HUES64 (cell line): ENCODE measurements at regions not wholly inside any gene's neighbourhood (a gene's known extent, or its start where the extent isn't known, plus 50 kb on each side); places are given as distances from the start of the nearest gene placed in this dataset.

Experiments used
- H3K27ac ChIP-seq: 2 replicates; pipeline ENCODE4 v1.7.0; 2013; ENCODE audit warnings: low read depth, low read length, inconsistent platforms
- H3K27me3 ChIP-seq: 2 replicates; pipeline ENCODE4 v1.6.1; 2013; ENCODE audit warnings: mild to moderate bottlenecking, low read length; ENCODE audit not compliant: insufficient read depth
- H3K36me3 ChIP-seq: 2 replicates; pipeline ENCODE4 v1.6.1; 2013; ENCODE audit warnings: mild to moderate bottlenecking, low read length; ENCODE audit not compliant: insufficient read depth
- H3K4me1 ChIP-seq: 2 replicates; pipeline ENCODE4 v1.6.1; 2013; ENCODE audit warnings: mild to moderate bottlenecking, low read length, moderate library complexity; ENCODE audit not compliant: insufficient read depth
- H3K4me3 ChIP-seq: 2 replicates; pipeline ENCODE4 v1.5.1; 2013; ENCODE audit warnings: mild to moderate bottlenecking, low read length, moderate library complexity
- H3K9ac ChIP-seq: 2 replicates; pipeline ENCODE4 v1.6.1; 2013; ENCODE audit warnings: mild to moderate bottlenecking, low read depth, low read length
- H3K9me3 ChIP-seq: 2 replicates; pipeline ENCODE4 v1.6.1; 2013; ENCODE audit warnings: low read depth, low read length; ENCODE audit not compliant: insufficient read depth
- WGBS: fragments of 150-250, 120-280 bp; methylation state at CpG from one replicate; pipeline ENCODE4 v1.1.7; 2013; ENCODE audit warnings: missing lambda C conversion rate; 5-methylcytosine and 5-hydroxymethylcytosine counted together

GRCh38 chr9:26458054-26458453 is 434.5 kb downstream of the CAAP1 start:
- no peaks in the 10 kb centered on the region for H3K9me3 ChIP-seq
- no peaks in the 10 kb centered on the region for H3K27me3 ChIP-seq
- no peak overlapping the region for H3K4me3 ChIP-seq
- no peaks in the 10 kb centered on the region for H3K4me1 ChIP-seq
- H3K9ac ChIP-seq = no peak overlapping the region
- no peak overlapping the region for H3K27ac ChIP-seq
- H3K36me3 ChIP-seq = no peaks in the 10 kb centered on the region

- no peaks in the 10 kb centered on the region for H3K4me1 ChIP-seq
- no peaks in the 10 kb centered on the region for H3K36me3 ChIP-seq
- H3K27me3 ChIP-seq = no peaks in the 10 kb centered on the region
- H3K4me3 ChIP-seq = no peak overlapping the region
- no peaks in the 10 kb centered on the region for H3K9me3 ChIP-seq
- 91% methylated on average over 3 of the region's 3 CpGs for WGBS
- no peak overlapping the region for H3K9ac ChIP-seq
- H3K27ac ChIP-seq = no peak overlapping the region
These were observed 435.5 kb downstream of the CAAP1 start for GRCh38 chr9:26457151-26457550.

- Histone ChIP-seq H3K27me3 (no peaks in the 10 kb centered on the region), H3K9me3 (no peaks in the 10 kb centered on the region), H3K4me3 (no peak overlapping the region), H3K4me1 (peaks cover 3% of the 10 kb centered on the region; the same call in 1 of the 2 replicates), H3K36me3 (no peaks in the 10 kb centered on the region), H3K27ac (no peak overlapping the region), H3K9ac (no peak overlapping the region)
- 97% methylated on average over 3 of the region's 3 CpGs for WGBS
These were observed 453.5 kb downstream of the CAAP1 start for GRCh38 chr9:26439061-26439624.

DNA sequence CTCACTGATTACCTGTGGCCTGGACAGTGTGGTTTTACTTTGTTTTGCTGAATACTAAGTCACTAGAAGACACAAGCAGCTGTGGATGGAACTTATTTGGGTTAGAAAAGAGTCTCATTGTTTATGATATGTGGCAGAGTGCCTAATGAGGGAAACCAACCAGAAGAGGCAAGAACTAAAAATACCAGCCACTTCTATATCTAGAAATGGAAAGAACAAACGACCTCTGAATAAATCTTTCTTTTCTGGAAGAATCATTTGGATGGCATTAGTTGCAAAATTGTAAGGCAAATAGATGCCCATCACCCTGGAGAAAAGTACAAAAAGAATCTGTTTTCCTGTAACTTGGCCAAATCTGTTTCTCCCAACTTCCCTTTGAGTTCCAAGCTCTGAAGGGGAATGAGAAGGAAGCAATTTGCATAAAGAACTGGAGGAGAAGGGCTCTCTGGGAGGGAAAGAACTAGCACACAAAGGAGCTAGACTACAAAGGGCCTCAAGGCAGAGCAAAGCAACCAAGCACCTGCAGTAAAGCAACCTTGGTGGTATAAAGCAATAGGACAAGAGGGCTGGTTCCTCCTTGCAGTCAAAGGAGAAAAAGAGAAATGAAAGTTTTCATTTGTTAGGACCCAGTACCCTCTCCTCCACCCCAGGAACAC is 455.4 kb downstream of the CAAP1 start:
- 86% methylated on average over 1 of the region's 1 CpG for WGBS
- Histone ChIP-seq H3K4me1 (peaks cover 3% of the 10 kb centered on the region; the same call in 1 of the 2 replicates), H3K36me3 (no peaks in the 10 kb centered on the region), H3K9me3 (no peaks in the 10 kb centered on the region), H3K9ac (no peak overlapping the region), H3K27me3 (no peaks in the 10 kb centered on the region), H3K4me3 (no peak overlapping the region), H3K27ac (no peak overlapping the region)

DNA sequence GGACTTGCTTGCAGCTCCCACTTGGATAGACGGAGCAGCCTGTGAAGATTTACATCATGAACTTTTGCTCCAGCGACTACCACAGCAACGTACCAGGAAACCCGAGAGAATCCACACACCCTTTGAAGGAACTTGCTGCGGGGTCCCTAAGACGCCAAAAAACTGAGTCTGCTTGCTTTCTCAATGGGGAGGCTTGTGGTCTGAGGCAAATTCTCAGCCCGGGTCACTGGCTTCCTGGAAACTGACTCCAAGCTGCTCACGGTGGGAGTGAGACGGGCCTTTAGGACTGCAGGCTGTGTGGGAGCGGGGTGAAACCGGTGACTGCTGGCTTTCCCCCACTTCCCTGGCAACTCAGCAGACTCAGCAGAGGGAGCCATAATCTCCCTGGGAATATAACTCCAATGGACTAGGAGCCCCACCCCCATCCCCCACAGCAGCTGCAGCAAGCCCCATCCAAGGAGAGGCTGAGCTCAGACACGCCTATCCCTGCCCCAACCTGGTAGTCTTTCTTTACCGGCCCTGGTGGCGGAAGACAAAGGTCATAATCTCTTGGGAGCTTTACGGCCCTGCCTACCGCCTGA is 466.0 kb downstream of the CAAP1 start:
- WGBS = 91% methylated on average over 16 of the region's 16 CpGs
- Histone ChIP-seq H3K4me3 (no peak overlapping the region), H3K4me1 (0 out of 2 replicates have a peak, but pooled peaks cover 3% of the 10 kb centered on the region), H3K27ac (no peak overlapping the region), H3K36me3 (no peaks in the 10 kb centered on the region), H3K9ac (no peak overlapping the region), H3K27me3 (no peaks in the 10 kb centered on the region), H3K9me3 (no peaks in the 10 kb centered on the region)

GRCh38 chr9:26418480-26418879 is 474.1 kb downstream of the CAAP1 start:
- no peaks in the 10 kb centered on the region for H3K36me3 ChIP-seq
- no peaks in the 10 kb centered on the region for H3K9me3 ChIP-seq
- H3K4me3 ChIP-seq = no peak overlapping the region
- H3K9ac ChIP-seq = no peak overlapping the region
- H3K4me1 ChIP-seq = peaks cover 6% of the 10 kb centered on the region; the same call in 1 of the 2 replicates
- WGBS = 92% methylated on average over 3 of the region's 3 CpGs
- no peaks in the 10 kb centered on the region for H3K27me3 ChIP-seq
- no peak overlapping the region for H3K27ac ChIP-seq

- H3K4me1 ChIP-seq = peaks cover 11% of the 10 kb centered on the region; the same call in 1 of the 2 replicates
- H3K27ac ChIP-seq = no peak overlapping the region
- H3K4me3 ChIP-seq = no peak overlapping the region
- H3K27me3 ChIP-seq = no peaks in the 10 kb centered on the region
- H3K36me3 ChIP-seq = no peaks in the 10 kb centered on the region
- 88% methylated on average over 1 of the region's 3 CpGs for WGBS
- no peaks in the 10 kb centered on the region for H3K9me3 ChIP-seq
- H3K9ac ChIP-seq = no peak overlapping the region
These were observed 477.1 kb downstream of the CAAP1 start for GRCh38 chr9:26415528-26415927.

- H3K9ac ChIP-seq = no peak overlapping the region
- H3K4me1 ChIP-seq = peaks cover 11% of the 10 kb centered on the region; the same call in 1 of the 2 replicates
- no peaks in the 10 kb centered on the region for H3K36me3 ChIP-seq
- H3K4me3 ChIP-seq = no peak overlapping the region
- H3K9me3 ChIP-seq = no peaks in the 10 kb centered on the region
- H3K27me3 ChIP-seq = no peaks in the 10 kb centered on the region
- H3K27ac ChIP-seq = no peak overlapping the region
- WGBS = 90% methylated on average over 4 of the region's 4 CpGs
These were observed 479.0 kb downstream of the CAAP1 start for GRCh38 chr9:26413611-26414010.

GRCh38 chr9:26412446-26412845 is 480.2 kb downstream of the CAAP1 start:
- Histone ChIP-seq H3K9ac (no peak overlapping the region), H3K4me1 (peaks cover 11% of the 10 kb centered on the region; the same call in 1 of the 2 replicates), H3K36me3 (no peaks in the 10 kb centered on the region), H3K4me3 (no peak overlapping the region), H3K27ac (no peak overlapping the region), H3K9me3 (no peaks in the 10 kb centered on the region), H3K27me3 (no peaks in the 10 kb centered on the region)
- WGBS = 100% methylated on average over 1 of the region's 1 CpG

DNA sequence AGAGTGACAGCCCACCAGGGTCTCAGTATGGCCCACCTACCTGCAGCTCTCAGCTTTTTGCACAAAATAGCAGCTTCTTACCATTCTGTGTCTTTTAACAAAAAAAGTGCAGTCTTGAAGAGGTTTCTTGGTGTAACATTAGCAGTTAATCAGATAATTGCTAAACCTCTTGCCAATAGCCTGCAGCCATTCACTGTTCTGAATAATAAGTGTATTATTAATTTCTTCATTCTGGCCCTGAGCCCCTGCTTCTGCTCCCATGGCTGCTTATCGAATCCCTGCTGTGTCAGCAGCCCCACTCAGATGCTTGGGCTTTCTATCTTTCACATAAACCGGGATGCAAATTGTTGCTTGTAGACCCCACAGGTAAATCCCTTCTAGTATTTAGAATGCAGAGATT is 485.9 kb downstream of the CAAP1 start:
- no peak overlapping the region for H3K9ac ChIP-seq
- WGBS = 92% methylated on average over 2 of the region's 2 CpGs
- no peak overlapping the region for H3K4me3 ChIP-seq

GRCh38 chr9:26399556-26399955 is 493.0 kb downstream of the CAAP1 start:
- Histone ChIP-seq H3K9me3 (no peaks in the 10 kb centered on the region), H3K27me3 (no peaks in the 10 kb centered on the region), H3K4me1 (no peaks in the 10 kb centered on the region), H3K27ac (no peak overlapping the region), H3K36me3 (no peaks in the 10 kb centered on the region), H3K4me3 (no peak overlapping the region), H3K9ac (no peak overlapping the region)
- WGBS = 88% methylated on average over 4 of the region's 4 CpGs

More for the DNA sequence above, 485.9 kb downstream of the CAAP1 start:
- no peaks in the 10 kb centered on the region for H3K27me3 ChIP-seq
- H3K36me3 ChIP-seq = no peaks in the 10 kb centered on the region
- H3K4me1 ChIP-seq = no peaks in the 10 kb centered on the region
- no peaks in the 10 kb centered on the region for H3K9me3 ChIP-seq
- H3K27ac ChIP-seq = no peak overlapping the region
